ENCODE measurements at regions not wholly inside any gene's neighbourhood (a gene's known extent, or its start where the extent isn't known, plus 50 kb on each side); places are given as distances from the start of the nearest gene placed in this dataset.

DNA sequence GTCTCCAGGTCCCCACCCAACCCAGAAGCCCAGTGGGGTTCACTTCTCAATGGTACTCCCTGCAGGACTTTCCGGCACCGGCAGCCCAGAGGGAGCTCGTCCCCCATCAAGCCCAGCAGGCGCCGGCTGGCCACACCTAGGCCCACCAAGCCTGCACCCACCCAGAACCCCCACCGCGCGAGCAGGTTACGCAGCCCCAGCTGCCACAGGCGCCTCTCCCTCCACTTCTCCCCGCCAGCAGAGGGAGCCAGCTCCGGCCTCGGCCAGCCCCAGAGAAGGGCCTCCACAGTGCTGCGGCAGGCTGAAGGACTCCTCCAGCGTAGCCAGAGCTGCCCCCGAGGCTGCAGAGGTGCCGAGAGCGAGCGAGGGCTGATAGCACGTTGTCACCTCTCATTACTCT is 722.3 kb downstream of the PLA2G4A start:
- in situ Hi-C loops (cut with HindIII; ENCODE audit: low sequenced_read_pairs), result no loop called here
- H3K4me3 ChIP-seq (ENCODE audit: low read depth, low read length), result no peak overlapping the region
- TF ChIP-seq, protein P1, sequence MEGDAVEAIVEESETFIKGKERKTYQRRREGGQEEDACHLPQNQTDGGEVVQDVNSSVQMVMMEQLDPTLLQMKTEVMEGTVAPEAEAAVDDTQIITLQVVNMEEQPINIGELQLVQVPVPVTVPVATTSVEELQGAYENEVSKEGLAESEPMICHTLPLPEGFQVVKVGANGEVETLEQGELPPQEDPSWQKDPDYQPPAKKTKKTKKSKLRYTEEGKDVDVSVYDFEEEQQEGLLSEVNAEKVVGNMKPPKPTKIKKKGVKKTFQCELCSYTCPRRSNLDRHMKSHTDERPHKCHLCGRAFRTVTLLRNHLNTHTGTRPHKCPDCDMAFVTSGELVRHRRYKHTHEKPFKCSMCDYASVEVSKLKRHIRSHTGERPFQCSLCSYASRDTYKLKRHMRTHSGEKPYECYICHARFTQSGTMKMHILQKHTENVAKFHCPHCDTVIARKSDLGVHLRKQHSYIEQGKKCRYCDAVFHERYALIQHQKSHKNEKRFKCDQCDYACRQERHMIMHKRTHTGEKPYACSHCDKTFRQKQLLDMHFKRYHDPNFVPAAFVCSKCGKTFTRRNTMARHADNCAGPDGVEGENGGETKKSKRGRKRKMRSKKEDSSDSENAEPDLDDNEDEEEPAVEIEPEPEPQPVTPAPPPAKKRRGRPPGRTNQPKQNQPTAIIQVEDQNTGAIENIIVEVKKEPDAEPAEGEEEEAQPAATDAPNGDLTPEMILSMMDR (IDR thresholded peaks at IDR 0.05; ENCODE audit: low read depth, low read length), result no peak
- no peak for DNase-seq (ENCODE audit: low read depth, low spot score)

DNA sequence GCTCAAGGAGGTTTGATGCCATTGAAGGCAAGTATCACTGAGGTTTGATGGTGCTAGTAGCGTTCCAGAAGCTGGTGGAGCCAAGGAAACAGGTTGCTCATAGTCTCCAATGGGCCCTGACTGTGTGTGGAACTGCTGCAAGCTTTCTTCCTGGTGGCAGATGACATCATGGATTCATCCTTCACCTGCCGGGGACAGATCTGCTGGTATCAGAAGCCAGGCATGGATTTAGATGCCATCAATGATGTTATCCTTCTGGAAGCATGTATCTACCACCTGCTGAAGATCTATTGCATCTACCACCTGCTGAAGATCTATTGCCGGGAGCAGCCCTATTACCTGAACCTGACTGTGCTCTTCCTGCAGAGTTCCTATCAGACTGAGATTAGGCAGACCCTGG is 734.4 kb downstream of the PLA2G4A start:
- no peak for DNase-seq (ENCODE audit: low read depth, low spot score)
- TF ChIP-seq, protein P1 (IDR thresholded peaks at IDR 0.05; ENCODE audit: low read depth, low read length), result no peak
- in situ Hi-C loops (cut with HindIII; ENCODE audit: low sequenced_read_pairs), result no loop called here
- H3K4me3 ChIP-seq (ENCODE audit: low read depth, low read length), result no peak overlapping the region

DNA sequence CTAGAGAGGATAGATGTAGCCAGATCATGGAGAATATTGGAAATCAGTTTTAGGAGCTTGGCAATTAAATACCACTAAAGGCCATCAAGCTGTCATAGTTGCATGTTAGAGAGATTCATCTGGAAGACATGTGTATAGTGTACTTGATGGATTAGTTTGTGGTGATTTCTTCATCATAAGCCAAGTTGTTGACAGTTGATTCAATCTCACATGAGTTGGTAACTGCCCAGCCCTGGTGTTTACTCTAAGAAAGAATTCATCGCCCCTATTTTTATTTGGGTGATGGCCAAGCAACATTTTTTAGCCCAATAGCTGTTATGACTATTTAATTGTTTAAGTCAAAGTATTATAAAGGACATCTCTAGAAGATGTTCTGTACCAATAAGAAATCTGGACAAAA is 737.6 kb downstream of the PLA2G4A start:
- in situ Hi-C loops (cut with HindIII; ENCODE audit: low sequenced_read_pairs), result no loop called here

DNA sequence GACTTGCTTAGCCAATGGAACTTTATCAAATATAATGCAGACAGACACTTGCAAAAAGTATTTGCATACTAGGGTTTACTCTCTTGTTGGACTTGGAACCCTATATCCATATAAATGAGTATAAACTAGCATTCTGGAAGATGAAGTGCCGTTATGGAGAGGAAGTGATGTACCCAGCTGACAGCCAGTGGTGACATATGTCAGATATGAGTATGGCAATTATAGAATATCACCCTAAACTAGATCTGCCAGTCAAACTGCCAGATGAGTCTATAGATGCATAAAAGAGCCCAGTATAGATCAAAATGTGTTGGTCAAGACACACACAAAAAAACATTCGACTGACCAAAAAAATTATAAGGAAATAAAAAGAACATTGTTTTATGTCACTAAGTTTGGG is 739.3 kb downstream of the PLA2G4A start:
- H3K4me3 ChIP-seq (ENCODE audit: low read depth, low read length), result no peak overlapping the region
- TF ChIP-seq, protein P1 (IDR thresholded peaks at IDR 0.05; ENCODE audit: low read depth, low read length), result no peak
- in situ Hi-C loops (cut with HindIII; ENCODE audit: low sequenced_read_pairs), result no loop called here
- no peak for DNase-seq (ENCODE audit: low read depth, low spot score)

More for the DNA sequence above, 737.6 kb downstream of the PLA2G4A start:
- DNase-seq (ENCODE audit: low read depth, low spot score), result no peak
- TF ChIP-seq, protein P1 (IDR thresholded peaks at IDR 0.05; ENCODE audit: low read depth, low read length), result no peak
- H3K4me3 ChIP-seq (ENCODE audit: low read depth, low read length), result no peak overlapping the region

DNA sequence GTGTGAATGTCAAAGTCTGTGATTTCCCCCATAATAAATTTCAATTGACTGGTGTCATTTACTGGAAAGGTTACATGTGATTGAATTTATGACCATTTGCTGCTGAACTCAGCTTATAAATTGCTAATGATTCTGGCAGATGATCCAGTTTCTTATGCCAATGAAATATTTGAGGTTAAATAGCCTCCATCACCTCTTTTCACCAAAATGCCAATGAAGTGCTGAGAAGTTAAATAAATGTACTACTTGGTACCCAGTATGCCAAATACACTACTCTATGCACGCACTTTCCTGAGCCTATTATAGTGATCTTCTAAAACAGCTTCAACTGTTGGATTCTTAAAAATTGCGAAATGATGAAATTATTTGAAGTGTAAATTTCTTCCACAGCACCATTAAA is 741.4 kb downstream of the PLA2G4A start:
- DNase-seq (ENCODE audit: low read depth, low spot score), result no peak
- no peak overlapping the region for H3K4me3 ChIP-seq (ENCODE audit: low read depth, low read length)
- TF ChIP-seq, protein P1 (IDR thresholded peaks at IDR 0.05; ENCODE audit: low read depth, low read length), result no peak
- in situ Hi-C loops (cut with HindIII; ENCODE audit: low sequenced_read_pairs), result no loop called here

DNA sequence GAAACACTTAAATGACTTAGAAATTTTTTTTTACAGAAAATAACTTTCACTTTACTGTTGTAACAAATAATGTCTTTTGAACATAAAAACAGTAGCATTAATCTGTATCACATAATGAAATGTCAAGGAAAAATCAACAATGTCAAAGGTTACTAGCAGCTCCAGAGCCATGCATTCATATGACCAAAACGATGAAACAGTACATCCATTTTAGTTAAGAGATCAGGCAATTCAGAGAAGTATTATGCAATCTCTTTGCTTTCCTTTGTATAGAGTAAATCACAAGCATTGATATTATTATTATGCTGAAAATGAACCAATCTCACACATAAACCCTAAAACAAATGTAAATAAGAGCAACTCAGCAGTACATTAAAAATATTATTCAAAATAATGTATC is 748.9 kb downstream of the PLA2G4A start:
- no peak for DNase-seq (ENCODE audit: low read depth, low spot score)
- TF ChIP-seq, protein P1 (IDR thresholded peaks at IDR 0.05; ENCODE audit: low read depth, low read length), result no peak
- in situ Hi-C loops (cut with HindIII; ENCODE audit: low sequenced_read_pairs), result no loop called here
- no peak overlapping the region for H3K4me3 ChIP-seq (ENCODE audit: low read depth, low read length)

DNA sequence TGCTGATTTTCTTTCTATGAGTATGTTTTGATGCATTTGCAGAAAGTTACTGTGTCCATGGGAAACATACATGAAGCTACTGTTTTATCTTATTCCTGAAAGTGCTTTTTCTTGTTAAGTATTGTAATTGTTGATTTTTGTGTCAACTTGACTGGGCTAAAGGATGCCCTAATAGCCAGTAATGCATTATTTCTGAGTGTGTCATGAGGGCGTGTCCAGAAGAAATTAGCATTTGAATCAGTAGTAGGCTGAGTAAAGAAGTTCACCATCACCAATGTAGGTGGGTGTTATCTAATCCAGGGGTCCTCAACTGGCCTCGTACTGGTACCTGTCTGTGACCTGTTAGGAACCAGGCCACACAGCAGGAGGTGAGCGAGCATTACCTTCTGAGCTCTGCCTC is 760.2 kb downstream of the PLA2G4A start:
- TF ChIP-seq, protein P1 (IDR thresholded peaks at IDR 0.05; ENCODE audit: low read depth, low read length), result no peak
- no peak overlapping the region for H3K4me3 ChIP-seq (ENCODE audit: low read depth, low read length)
- in situ Hi-C loops (cut with HindIII; ENCODE audit: low sequenced_read_pairs), result no loop called here
- DNase-seq (ENCODE audit: low read depth, low spot score), result no peak

Measured in astrocyte of the spinal cord (primary cell).